GM11168 (cell line): ENCODE measurements at regions not wholly inside any gene's neighbourhood (a gene's known extent, or its start where the extent isn't known, plus 50 kb on each side); places are given as distances from the start of the nearest gene placed in this dataset.

Experiments used
- in situ Hi-C: fragments of 300-500 bp; cut with MboI; formaldehyde crosslinking; loops from one replicate; pipeline ENCODE4 v1.12.0; 2022; ENCODE audit warnings: low sequenced_read_pairs; ENCODE audit not compliant: unreplicated experiment

GRCh38 chr5:56320686-56321085 is 87.6 kb upstream of the ANKRD55 start:
- in situ Hi-C loops, result no loop called here

- in situ Hi-C loops, result no loop called here
Observed at GRCh38 chr5:56319526-56320181, 86.5 kb upstream of the ANKRD55 start.

- in situ Hi-C loops, result no loop called here
Observed at GRCh38 chr5:56317923-56318561, 84.9 kb upstream of the ANKRD55 start.

DNA sequence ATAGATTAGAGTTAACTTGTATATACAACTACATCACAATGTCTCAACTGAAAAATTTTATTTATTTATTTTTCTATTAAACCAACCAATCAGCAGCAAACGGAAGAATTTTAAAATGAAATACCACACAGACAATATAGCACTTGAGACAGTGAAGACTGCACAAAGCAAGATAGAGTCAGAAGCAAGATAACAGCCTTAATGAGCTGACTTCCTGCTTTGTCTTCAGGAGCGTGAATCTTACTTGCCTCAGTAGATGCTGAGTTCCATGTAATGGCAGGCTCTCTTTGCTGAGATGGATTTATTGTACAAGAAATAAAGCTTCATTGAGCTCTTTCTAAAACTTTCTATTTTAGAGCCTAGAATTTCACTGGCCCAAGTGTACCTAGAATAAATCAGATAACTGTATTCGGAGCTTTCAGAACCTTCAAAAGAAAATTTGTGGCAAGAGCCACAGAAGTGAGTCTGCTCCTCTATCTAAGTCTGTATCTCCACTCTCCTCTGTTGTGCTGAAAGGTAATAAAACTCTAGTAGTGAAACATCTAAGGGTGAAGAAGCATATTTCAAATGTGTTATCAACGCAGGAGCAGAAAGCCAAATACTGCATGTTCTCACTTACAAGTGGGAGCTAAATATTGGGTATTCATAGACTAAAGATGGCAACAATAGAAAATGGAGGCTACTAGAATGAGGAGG is 83.3 kb upstream of the ANKRD55 start:
- in situ Hi-C loops, result no loop called here

DNA sequence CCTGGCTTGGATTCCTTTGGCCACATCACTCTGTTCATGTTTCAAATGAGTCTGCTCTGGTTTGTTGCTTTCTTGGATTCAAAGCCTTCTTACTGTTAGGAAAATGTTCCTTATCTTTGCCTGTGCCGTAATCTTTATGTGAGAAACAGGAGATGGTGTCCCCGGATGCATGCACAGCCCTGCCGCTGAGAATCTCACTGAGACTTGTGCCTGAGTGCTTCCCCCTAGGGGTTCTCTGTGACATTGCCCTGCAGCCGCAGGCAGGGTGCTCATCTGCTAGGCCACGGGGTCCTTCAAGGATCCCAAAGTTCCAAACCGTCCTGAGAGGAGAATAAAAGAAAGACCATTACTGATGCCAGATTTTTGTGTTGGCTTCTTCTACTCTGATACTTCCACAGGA is 81.4 kb upstream of the ANKRD55 start:
- in situ Hi-C loops, result no loop called here

DNA sequence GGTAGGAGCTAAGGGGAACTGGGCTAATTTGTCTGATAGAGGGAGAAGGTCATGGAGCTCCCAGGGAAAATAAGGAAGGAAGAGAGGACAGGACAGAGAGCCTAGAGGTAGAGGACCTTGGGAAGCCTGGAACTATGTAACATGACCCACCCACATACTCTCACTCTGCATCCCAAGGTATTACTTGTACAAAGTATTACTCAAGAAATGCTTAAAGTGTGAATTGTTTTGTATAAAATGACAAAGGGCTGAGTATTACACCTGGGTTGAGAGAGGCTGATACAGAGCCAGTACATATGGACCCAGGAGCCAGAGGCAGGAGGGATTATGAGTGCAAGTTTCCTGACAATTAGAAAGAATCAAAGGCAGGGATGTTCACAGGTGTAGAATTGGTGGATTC is 80.5 kb upstream of the ANKRD55 start:
- in situ Hi-C loops, result no loop called here

GRCh38 chr5:56313004-56313531 is 79.9 kb upstream of the ANKRD55 start:
- in situ Hi-C loops, result no loop called here

GRCh38 chr5:56311306-56311905 is 78.3 kb upstream of the ANKRD55 start:
- in situ Hi-C loops, result no loop called here

- in situ Hi-C loops, result no loop called here
Observed at GRCh38 chr5:56310711-56311204, 77.6 kb upstream of the ANKRD55 start.

DNA sequence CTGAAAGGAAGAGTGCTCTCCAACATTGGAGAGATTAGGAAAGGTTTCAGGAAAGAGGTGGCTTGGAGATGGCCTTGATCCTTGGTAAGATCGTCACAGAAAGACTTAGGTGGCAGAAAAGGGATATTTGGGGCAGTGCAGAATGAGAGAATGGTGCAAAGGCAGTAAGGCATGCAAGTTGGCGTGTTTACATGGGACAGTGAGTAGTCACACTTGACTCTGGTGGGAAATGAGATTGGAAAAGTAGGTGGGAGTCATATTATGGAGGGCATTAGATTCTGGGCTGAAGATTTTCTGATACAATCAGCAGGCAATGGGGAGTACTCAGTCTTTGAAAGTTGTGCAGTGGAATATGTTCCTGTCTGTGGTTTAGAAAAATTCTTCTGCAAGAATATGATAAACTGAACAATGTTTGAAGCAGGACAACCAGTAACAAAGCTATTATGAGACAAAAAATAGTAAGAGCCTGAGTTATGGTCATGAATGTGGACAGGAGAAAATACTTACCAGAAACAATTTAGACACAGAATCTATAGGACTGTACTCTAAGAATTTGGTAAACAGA is 76.2 kb upstream of the ANKRD55 start:
- in situ Hi-C loops, result no loop called here

- in situ Hi-C loops, result no loop called here
Observed at GRCh38 chr5:56307714-56308333, 74.7 kb upstream of the ANKRD55 start.

DNA sequence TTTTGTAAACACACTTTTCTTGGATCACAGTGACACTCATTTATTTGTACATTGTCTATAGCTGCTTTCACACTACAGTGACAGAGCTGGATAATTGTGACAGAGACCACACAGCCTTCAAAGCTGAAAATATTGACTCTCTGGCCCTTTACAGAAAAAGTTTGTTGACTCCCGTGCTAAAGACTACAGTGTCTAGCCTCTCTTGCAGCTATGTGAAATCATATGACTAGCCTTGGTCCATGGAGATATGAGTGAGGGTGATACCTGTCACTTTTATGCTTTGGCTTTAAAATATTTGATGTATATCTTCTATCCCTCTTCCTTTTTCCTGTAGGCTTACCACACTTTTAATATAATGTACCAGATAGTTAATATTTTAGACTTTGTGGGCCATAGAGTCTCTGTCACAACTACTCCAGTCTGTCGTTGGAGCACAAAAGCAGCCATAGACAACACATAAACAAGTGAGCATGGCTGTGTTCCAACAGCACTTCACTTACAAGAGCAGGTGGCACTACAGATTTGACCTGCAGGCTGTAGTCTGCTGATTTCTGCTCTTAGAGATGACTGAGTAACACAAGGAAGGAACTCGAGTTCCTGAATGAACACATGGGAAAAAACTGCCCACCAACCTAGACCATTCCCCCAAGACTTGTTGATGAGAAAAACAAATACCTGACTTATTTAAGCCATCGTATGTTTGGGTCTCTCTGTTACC is 73.5 kb upstream of the ANKRD55 start:
- in situ Hi-C loops, result no loop called here

DNA sequence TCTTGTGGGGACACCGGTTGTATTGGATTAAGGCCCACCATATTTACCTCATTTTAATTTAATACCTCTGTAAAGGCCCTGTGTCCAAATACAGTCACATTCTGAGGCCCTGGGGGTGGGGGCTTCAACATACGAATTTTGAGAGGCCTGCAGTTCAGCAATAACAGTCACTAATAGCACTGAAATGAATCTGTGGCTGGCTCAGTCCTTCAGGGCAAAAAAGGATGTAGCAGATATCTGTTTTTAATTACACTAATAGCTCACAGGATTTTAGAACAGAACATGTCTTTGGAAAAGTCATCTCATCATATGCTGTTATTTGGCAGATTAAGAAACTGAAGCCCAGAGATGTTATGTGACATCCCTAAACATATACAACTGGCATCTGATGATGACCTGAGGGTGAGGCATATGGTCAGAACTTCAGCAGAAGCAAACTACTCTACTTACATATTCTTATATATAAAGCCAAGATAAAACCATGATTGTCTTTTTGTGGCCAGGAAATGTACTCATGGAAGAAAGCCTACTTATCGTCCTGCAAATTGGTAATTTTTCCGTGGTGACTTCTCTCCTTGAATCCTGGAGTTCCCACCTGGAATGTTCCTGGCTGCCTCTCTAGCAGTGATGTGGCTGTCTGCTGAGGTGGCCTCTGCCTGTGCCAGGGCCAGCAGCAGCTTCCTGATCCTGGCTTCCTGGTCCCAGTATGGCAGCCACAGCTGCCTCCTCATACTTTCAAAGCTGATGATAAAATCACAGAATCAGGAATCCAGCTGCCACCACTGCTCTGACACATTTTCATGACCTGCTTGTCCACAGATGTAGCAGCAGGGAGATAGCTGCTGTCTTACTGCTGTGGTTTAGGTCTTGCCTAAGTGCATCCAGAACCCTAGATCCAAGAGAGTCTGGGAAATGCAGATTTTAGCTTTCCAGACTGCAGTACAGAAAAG is 72.1 kb upstream of the ANKRD55 start:
- in situ Hi-C loops, result no loop called here

- in situ Hi-C loops, result no loop called here
Observed at GRCh38 chr5:56303511-56303910, 70.4 kb upstream of the ANKRD55 start.

DNA sequence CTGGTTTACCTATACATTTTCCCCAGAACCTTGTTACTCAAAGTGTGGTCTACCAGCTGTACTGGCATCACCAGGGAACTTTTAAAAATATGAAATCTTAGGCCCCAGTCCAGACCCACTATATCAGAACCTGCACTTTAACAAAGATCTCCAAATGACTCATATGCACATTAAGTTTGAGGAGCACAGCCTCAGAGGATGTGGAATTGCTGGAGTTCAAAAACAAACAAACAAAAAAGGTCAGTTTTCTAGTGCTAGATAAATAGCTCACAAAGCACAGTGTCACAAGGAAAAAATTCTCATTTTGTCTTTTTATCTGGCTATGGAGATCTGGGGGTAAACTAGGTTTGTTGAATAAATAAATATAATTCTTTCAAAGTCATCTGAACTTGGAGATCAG is 68.9 kb upstream of the ANKRD55 start:
- in situ Hi-C loops, result no loop called here

DNA sequence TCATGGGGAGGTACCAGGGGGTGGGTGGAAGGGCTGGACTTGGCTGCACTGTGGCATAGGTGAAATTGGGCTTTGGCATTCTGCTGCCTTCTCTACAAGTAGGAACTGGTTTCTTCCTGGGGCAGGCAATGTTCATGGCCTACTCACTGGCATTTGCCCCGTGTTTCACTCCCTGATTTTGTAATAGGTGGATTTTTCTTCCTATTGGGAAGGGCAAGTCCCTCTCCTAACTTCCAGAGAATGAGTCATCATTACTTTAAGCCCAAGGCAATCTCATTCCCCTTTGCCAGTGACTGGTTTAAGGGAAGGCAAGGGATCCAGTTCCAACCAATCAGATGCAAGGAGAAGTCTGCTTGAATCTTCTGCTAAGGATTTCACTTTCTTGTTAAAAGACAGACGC is 67.9 kb upstream of the ANKRD55 start:
- in situ Hi-C loops, result no loop called here

GRCh38 chr5:56299212-56299611 is 66.1 kb upstream of the ANKRD55 start:
- in situ Hi-C loops, result no loop called here

DNA sequence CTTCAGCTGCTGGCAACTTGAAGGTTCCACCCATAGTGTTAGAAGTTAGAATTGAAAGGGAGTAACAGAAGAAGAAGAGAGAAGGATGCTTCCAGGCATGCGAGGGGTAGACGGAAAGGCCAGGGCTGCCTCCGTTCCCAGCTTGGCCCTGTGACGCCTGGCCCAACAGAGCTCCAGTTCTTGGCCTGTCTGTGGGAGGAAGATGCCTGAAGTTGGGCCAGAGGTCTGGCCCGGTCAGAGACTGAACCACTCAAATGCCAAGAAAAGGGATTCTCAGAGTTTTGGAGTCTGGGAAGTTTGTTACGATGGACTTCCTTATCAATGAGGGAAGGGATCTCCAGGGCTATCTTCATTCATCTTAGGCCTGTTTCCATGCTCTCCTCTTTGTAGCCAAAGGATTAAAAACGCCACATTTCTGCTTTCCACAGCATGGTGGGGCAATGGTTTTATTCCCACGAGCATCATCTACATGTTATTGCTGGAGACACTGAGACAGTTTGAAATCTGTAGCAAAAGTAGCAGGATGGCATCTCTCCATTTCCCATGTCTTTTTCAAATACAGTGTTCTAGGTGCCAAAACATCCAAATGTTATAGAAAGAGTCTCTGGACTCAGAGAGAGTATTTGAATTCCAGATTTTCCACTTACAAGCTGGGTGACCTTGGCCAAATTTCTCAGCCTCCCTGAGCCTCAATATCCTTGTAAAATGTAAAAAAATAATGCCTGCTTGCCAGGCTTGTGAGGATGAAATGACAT is 65.4 kb upstream of the ANKRD55 start:
- in situ Hi-C loops, result no loop called here
